H54 (cell line): ENCODE measurements at regions not wholly inside any gene's neighbourhood (a gene's known extent, or its start where the extent isn't known, plus 50 kb on each side); places are given as distances from the start of the nearest gene placed in this dataset.

Experiments used
- DNase-seq: peaks from one replicate; pipeline ENCODE4 v3.0.0; 2011; ENCODE audit warnings: low spot score, mixed read lengths; ENCODE audit not compliant: insufficient read length
- FAIRE-seq: peaks from 3 replicates; lab custom pipeline; 2011; peaks lifted over from hg19 to GRCh38; lab: Jason Lieb, UNC
- POLR2A ChIP-seq: IDR thresholded peaks from 2 replicates; pipeline ENCODE4 v1.6.1; 2011; ENCODE audit warnings: low read depth, mild to moderate bottlenecking, low read length

GRCh38 chr12:64983771-64984278 is 137.3 kb downstream of the WIF1 start:
- TF ChIP-seq POLR2A, result no peak
- no peak for DNase-seq
- FAIRE-seq, result no peak

- FAIRE-seq, result peak; percentile 23
- TF ChIP-seq POLR2A, result no peak
- no peak for DNase-seq
Measured at GRCh38 chr12:64991121-64991611, 129.9 kb downstream of the WIF1 start.

- no peak for TF ChIP-seq POLR2A
- FAIRE-seq (no peak), DNase-seq (no peak)
Measured at GRCh38 chr12:64992116-64992515, 129.0 kb downstream of the WIF1 start.

GRCh38 chr12:64992641-64993040 is 128.5 kb downstream of the WIF1 start:
- no peak for FAIRE-seq
- TF ChIP-seq POLR2A, result no peak
- DNase-seq, result no peak

- no peak for DNase-seq
- FAIRE-seq, result no peak
- TF ChIP-seq POLR2A, result no peak
Measured at GRCh38 chr12:64993461-64993860, 127.6 kb downstream of the WIF1 start.

- FAIRE-seq (no peak), DNase-seq (no peak)
- no peak for TF ChIP-seq POLR2A
Measured at GRCh38 chr12:64995816-64996215, 125.3 kb downstream of the WIF1 start.

GRCh38 chr12:64997858-64998257 is 123.2 kb downstream of the WIF1 start:
- no peak for FAIRE-seq
- no peak for DNase-seq
- TF ChIP-seq POLR2A, result no peak

GRCh38 chr12:64998371-64999147 is 122.5 kb downstream of the WIF1 start:
- DNase-seq, result no peak
- no peak for TF ChIP-seq POLR2A
- no peak for FAIRE-seq

GRCh38 chr12:64999148-64999425 is 122.0 kb downstream of the WIF1 start:
- no peak for DNase-seq
- TF ChIP-seq POLR2A, result no peak
- FAIRE-seq, result no peak
